Astrocyte (in vitro differentiated cells and primary cell): ENCODE measurements at regions not wholly inside any gene's neighbourhood (a gene's known extent, or its start where the extent isn't known, plus 50 kb on each side); places are given as distances from the start of the nearest gene placed in this dataset.

Experiments used
- DNase-seq: peaks from one replicate; pipeline ENCODE4 v3.0.0-alpha.2; 2010; ENCODE audit warnings: low read depth
- FAIRE-seq: peaks from 2 replicates; lab custom pipeline; 2011; peaks lifted over from hg19 to GRCh38; lab: Jason Lieb, UNC
- H2AFZ ChIP-seq: 2 replicates; pipeline ENCODE4 v1.6.0; 2012; ENCODE audit warnings: low read depth, low read length, inconsistent platforms
- H3K27ac ChIP-seq: 2 replicates; pipeline ENCODE4 v1.5.1; 2011; ENCODE audit warnings: low read depth, low read length, inconsistent platforms
- H3K27me3 ChIP-seq: 2 replicates; pipeline ENCODE4 v1.6.0; 2011; ENCODE audit warnings: low read length, inconsistent platforms; ENCODE audit not compliant: insufficient read depth
- H3K36me3 ChIP-seq: 2 replicates; pipeline ENCODE4 v1.5.1; 2011; ENCODE audit warnings: low read length, inconsistent platforms; ENCODE audit not compliant: insufficient read depth
- H3K4me1 ChIP-seq: 2 replicates; pipeline ENCODE4 v1.5.1; 2011; ENCODE audit warnings: low read length, inconsistent platforms; ENCODE audit not compliant: insufficient read depth
- H3K4me2 ChIP-seq: 2 replicates; pipeline ENCODE4 v1.6.0; 2012; ENCODE audit warnings: low read length, inconsistent platforms
- H3K4me3 ChIP-seq: 2 replicates; pipeline ENCODE4 v1.5.1; 2011; ENCODE audit warnings: low read depth, mild to moderate bottlenecking, low read length, inconsistent platforms; ENCODE audit not compliant: insufficient read depth
- H3K79me2 ChIP-seq: 2 replicates; pipeline ENCODE4 v1.6.0; 2012; ENCODE audit warnings: mild to moderate bottlenecking, low read length, inconsistent platforms; ENCODE audit not compliant: insufficient read depth
- H3K9ac ChIP-seq: 2 replicates; pipeline ENCODE4 v1.6.0; 2012; ENCODE audit warnings: mild to moderate bottlenecking, low read length, inconsistent platforms
- H3K9me3 ChIP-seq: 2 replicates; pipeline ENCODE4 v1.5.1; 2012; ENCODE audit warnings: low read depth, mild to moderate bottlenecking, low read length, inconsistent platforms; ENCODE audit not compliant: insufficient read depth
- H4K20me1 ChIP-seq: 2 replicates; pipeline ENCODE4 v1.6.0; 2012; ENCODE audit warnings: low read length, inconsistent platforms; ENCODE audit not compliant: insufficient read depth
- H3K27ac Mint-ChIP-seq: one replicate; pipeline ENCODE4 v1.8.0; 2021; ENCODE audit warnings: mild to moderate bottlenecking, mixed read lengths; ENCODE audit not compliant: unreplicated experiment
- H3K27me3 Mint-ChIP-seq: one replicate; pipeline ENCODE4 v1.8.0; 2021; ENCODE audit warnings: low read depth, mixed read lengths; ENCODE audit not compliant: unreplicated experiment
- H3K36me3 Mint-ChIP-seq: one replicate; pipeline ENCODE4 v1.8.0; 2021; ENCODE audit warnings: low read depth, mixed read lengths; ENCODE audit not compliant: unreplicated experiment
- H3K4me1 Mint-ChIP-seq: one replicate; pipeline ENCODE4 v1.8.0; 2021; ENCODE audit warnings: low read depth, mixed read lengths; ENCODE audit not compliant: unreplicated experiment
- H3K4me3 Mint-ChIP-seq: one replicate; pipeline ENCODE4 v1.8.0; 2021; ENCODE audit warnings: mild to moderate bottlenecking, moderate library complexity, mixed read lengths; ENCODE audit not compliant: unreplicated experiment
- H3K9me3 Mint-ChIP-seq: one replicate; pipeline ENCODE4 v1.8.0; 2021; ENCODE audit warnings: mild to moderate bottlenecking, mixed read lengths; ENCODE audit not compliant: unreplicated experiment
- CTCF ChIP-seq: IDR thresholded peaks from 2 replicates; pipeline ENCODE4 v1.5.1; 2011; ENCODE audit warnings: low read depth, mild to moderate bottlenecking, inconsistent platforms, low read length, moderate library complexity; ENCODE audit not compliant: insufficient read depth
- EZH2 ChIP-seq: IDR thresholded peaks from 2 replicates; pipeline ENCODE4 v1.6.1; 2012; ENCODE audit warnings: mild to moderate bottlenecking, low read length, inconsistent platforms; ENCODE audit not compliant: insufficient read depth

GRCh38 chr11:27239305-27239942 lies 123.6 kb downstream of the CCDC34 start:
- no peak for FAIRE-seq
- no peaks in the 10 kb centered on the region for H3K9me3 ChIP-seq
- H3K79me2 ChIP-seq, result no peaks in the 10 kb centered on the region
- peak overlapping the region; percentile 30 for H3K27ac ChIP-seq
- H3K4me2 ChIP-seq, result peak overlapping the region; percentile 8
- Mint-ChIP-seq H3K27me3 (no peaks in the 10 kb centered on the region), H3K27ac (no peak overlapping the region), H3K9me3 (peaks cover 1% of the 10 kb centered on the region), H3K4me1 (peaks cover 27% of the 10 kb centered on the region), H3K4me3 (no peak overlapping the region), H3K36me3 (no peaks in the 10 kb centered on the region)
- H3K9ac ChIP-seq, result no peak overlapping the region
- TF ChIP-seq EZH2 (no peak), CTCF (no peak)
- peaks cover 31% of the 10 kb centered on the region for H3K4me1 ChIP-seq
- H4K20me1 ChIP-seq, result no peaks in the 10 kb centered on the region
- no peaks in the 10 kb centered on the region for H3K27me3 ChIP-seq
- peak; percentile 99 for DNase-seq
- H2AFZ ChIP-seq, result no peak overlapping the region
- H3K4me3 ChIP-seq, result no peak overlapping the region
- H3K36me3 ChIP-seq, result no peaks in the 10 kb centered on the region

- no peaks in the 10 kb centered on the region for H3K36me3 ChIP-seq
- H4K20me1 ChIP-seq, result no peaks in the 10 kb centered on the region
- Mint-ChIP-seq H3K27me3 (no peaks in the 10 kb centered on the region), H3K27ac (no peak overlapping the region), H3K9me3 (peaks cover 1% of the 10 kb centered on the region), H3K4me3 (no peak overlapping the region), H3K4me1 (peaks cover 33% of the 10 kb centered on the region), H3K36me3 (no peaks in the 10 kb centered on the region)
- H3K27me3 ChIP-seq, result no peaks in the 10 kb centered on the region
- no peak overlapping the region for H2AFZ ChIP-seq
- FAIRE-seq (no peak), DNase-seq (peak; percentile 56)
- peaks cover 35% of the 10 kb centered on the region for H3K4me1 ChIP-seq
- no peak overlapping the region for H3K4me3 ChIP-seq
- no peaks in the 10 kb centered on the region for H3K9me3 ChIP-seq
- peak overlapping the region; percentile 30 for H3K27ac ChIP-seq
- H3K4me2 ChIP-seq, result no peak overlapping the region
- H3K9ac ChIP-seq, result no peak overlapping the region
- no peak for TF ChIP-seq CTCF
- no peak for TF ChIP-seq EZH2
- H3K79me2 ChIP-seq, result no peaks in the 10 kb centered on the region
These were observed 124.2 kb downstream of the CCDC34 start for GRCh38 chr11:27238811-27239210.

- no peak overlapping the region for H3K4me3 Mint-ChIP-seq
These were observed 125.4 kb downstream of the CCDC34 start for GRCh38 chr11:27237643-27238042.

More at GRCh38 chr11:27237643-27238042, 125.4 kb downstream of the CCDC34 start:
- Histone ChIP-seq H3K27ac (no peak overlapping the region), H4K20me1 (no peaks in the 10 kb centered on the region), H3K9me3 (no peaks in the 10 kb centered on the region), H3K79me2 (no peaks in the 10 kb centered on the region), H3K4me2 (no peak overlapping the region), H3K36me3 (no peaks in the 10 kb centered on the region), H3K27me3 (no peaks in the 10 kb centered on the region), H2AFZ (no peak overlapping the region), H3K4me3 (no peak overlapping the region), H3K9ac (no peak overlapping the region), H3K4me1 (peaks cover 36% of the 10 kb centered on the region)
- Mint-ChIP-seq H3K4me1 (peaks cover 29% of the 10 kb centered on the region), H3K27me3 (no peaks in the 10 kb centered on the region), H3K36me3 (no peaks in the 10 kb centered on the region), H3K27ac (no peak overlapping the region), H3K9me3 (peaks cover 1% of the 10 kb centered on the region)
- TF ChIP-seq EZH2, result no peak
- TF ChIP-seq CTCF, result no peak
- DNase-seq (no peak), FAIRE-seq (no peak)
